ENCODE measurements at regions not wholly inside any gene's neighbourhood (a gene's known extent, or its start where the extent isn't known, plus 50 kb on each side); places are given as distances from the start of the nearest gene placed in this dataset.

DNA sequence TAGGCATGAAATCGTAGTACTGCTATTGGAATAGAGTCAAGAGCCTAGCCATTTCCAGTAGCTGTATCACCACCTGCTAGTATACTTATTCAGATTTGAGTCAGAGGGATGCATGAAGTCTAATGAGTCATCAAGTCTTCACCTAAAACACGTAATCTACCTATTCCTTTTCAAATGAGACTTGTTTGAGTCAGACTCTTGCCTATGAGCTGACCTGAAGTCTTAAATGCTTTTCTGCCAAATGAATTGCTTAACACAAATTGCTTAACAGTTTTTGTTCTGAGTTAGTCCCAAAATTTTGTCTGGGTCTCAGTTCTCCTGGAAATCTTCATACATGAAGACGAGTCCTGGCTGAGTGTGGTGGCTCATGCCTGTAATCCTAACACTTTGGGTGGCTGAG is 165.2 kb downstream of the GNAT3 start:
- 83% methylated on average over 3 of the region's 3 CpGs for WGBS

DNA sequence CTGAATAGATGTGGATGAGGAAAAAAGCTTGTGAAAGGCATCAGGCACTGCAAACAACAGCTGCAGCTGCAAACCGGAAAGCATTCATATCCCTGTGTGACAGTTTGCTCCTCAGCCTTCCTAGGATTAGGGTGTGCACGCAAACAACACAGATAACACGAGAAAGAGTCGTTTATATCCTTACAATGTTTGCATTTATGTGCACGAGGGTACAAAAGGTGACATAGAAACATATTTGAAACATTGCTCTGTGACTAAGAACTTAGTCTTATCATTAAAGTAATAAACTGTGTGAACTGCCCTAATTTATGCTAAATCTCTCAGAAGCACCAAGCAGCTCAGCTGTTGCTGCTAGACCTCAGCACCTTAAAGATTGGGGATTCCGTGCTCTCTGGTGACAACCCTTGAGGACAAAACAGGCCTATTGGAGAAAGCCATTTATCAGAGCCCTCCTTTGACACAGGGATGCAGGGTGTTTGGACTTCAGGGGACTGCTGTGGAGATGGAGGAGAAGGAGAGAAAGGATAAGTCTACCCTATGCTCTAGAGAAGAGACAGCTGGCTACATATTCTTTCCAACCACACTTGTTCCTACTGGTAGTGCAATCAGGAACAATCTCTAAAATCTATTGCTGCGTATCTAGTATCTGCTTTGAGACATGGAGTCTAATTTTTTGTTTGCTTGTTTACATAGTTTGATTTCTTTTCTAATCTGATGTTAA is 176.2 kb downstream of the GNAT3 start:
- H3K27ac ChIP-seq (ENCODE audit: low read depth in 1 of 2, low read length in 2 of 2), result no peak overlapping the region
- H3K9ac ChIP-seq (ENCODE audit: low read depth in 1 of 2, low read length in 2 of 2), result no peak overlapping the region
- DNase-seq (ENCODE audit: low spot score), result no peak
- H3K4me3 ChIP-seq (ENCODE audit: low read depth in 1 of 3, low read length in 3 of 3), result no peak overlapping the region
- no peak for TF ChIP-seq RAD21 (IDR thresholded peaks at IDR 0.05)
- no peak for TF ChIP-seq TAF1 (conservative IDR thresholded peaks at IDR 0.05)
- TF ChIP-seq, protein P1, sequence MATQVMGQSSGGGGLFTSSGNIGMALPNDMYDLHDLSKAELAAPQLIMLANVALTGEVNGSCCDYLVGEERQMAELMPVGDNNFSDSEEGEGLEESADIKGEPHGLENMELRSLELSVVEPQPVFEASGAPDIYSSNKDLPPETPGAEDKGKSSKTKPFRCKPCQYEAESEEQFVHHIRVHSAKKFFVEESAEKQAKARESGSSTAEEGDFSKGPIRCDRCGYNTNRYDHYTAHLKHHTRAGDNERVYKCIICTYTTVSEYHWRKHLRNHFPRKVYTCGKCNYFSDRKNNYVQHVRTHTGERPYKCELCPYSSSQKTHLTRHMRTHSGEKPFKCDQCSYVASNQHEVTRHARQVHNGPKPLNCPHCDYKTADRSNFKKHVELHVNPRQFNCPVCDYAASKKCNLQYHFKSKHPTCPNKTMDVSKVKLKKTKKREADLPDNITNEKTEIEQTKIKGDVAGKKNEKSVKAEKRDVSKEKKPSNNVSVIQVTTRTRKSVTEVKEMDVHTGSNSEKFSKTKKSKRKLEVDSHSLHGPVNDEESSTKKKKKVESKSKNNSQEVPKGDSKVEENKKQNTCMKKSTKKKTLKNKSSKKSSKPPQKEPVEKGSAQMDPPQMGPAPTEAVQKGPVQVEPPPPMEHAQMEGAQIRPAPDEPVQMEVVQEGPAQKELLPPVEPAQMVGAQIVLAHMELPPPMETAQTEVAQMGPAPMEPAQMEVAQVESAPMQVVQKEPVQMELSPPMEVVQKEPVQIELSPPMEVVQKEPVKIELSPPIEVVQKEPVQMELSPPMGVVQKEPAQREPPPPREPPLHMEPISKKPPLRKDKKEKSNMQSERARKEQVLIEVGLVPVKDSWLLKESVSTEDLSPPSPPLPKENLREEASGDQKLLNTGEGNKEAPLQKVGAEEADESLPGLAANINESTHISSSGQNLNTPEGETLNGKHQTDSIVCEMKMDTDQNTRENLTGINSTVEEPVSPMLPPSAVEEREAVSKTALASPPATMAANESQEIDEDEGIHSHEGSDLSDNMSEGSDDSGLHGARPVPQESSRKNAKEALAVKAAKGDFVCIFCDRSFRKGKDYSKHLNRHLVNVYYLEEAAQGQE (IDR thresholded peaks at IDR 0.05), result no peak
- TF ChIP-seq, protein P2, sequence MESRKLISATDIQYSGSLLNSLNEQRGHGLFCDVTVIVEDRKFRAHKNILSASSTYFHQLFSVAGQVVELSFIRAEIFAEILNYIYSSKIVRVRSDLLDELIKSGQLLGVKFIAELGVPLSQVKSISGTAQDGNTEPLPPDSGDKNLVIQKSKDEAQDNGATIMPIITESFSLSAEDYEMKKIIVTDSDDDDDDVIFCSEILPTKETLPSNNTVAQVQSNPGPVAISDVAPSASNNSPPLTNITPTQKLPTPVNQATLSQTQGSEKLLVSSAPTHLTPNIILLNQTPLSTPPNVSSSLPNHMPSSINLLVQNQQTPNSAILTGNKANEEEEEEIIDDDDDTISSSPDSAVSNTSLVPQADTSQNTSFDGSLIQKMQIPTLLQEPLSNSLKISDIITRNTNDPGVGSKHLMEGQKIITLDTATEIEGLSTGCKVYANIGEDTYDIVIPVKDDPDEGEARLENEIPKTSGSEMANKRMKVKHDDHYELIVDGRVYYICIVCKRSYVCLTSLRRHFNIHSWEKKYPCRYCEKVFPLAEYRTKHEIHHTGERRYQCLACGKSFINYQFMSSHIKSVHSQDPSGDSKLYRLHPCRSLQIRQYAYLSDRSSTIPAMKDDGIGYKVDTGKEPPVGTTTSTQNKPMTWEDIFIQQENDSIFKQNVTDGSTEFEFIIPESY (IDR thresholded peaks at IDR 0.05), result no peak
- TF ChIP-seq, protein P3, sequence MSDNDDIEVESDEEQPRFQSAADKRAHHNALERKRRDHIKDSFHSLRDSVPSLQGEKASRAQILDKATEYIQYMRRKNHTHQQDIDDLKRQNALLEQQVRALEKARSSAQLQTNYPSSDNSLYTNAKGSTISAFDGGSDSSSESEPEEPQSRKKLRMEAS (IDR thresholded peaks at IDR 0.05), result no peak
- H3K4me1 ChIP-seq (ENCODE audit: control insufficient read depth in 4 of 4, insufficient read depth in 4 of 4, low read length in 3 of 4), result peaks cover 0 to 5% (median 0%) of the 10 kb centered on the region in 4 donors
- 52% methylated on average over 7 of the region's 7 CpGs for WGBS
- H3K9me3 ChIP-seq (ENCODE audit: control insufficient read depth in 4 of 4, low read length in 3 of 4), result no peaks in the 10 kb centered on the region
- no peaks in the 10 kb centered on the region for H3K36me3 ChIP-seq (ENCODE audit: control insufficient read depth in 4 of 4, insufficient read depth in 3 of 4, low read depth in 1 of 4, low read length in 3 of 4)
- no peaks in the 10 kb centered on the region for H3K27me3 ChIP-seq (ENCODE audit: control insufficient read depth in 4 of 4, insufficient read depth in 4 of 4, low read length in 3 of 4)

More for the DNA sequence above, 165.2 kb downstream of the GNAT3 start:
- Histone ChIP-seq H3K27ac (ENCODE audit: low read depth in 1 of 2, low read length in 2 of 2) (no peak overlapping the region), H3K4me3 (ENCODE audit: low read depth in 1 of 3, low read length in 3 of 3) (no peak overlapping the region), H3K9me3 (ENCODE audit: control insufficient read depth in 4 of 4, low read length in 3 of 4) (no peaks in the 10 kb centered on the region), H3K27me3 (ENCODE audit: control insufficient read depth in 4 of 4, insufficient read depth in 4 of 4, low read length in 3 of 4) (no peaks in the 10 kb centered on the region), H3K4me1 (ENCODE audit: control insufficient read depth in 4 of 4, insufficient read depth in 4 of 4, low read length in 3 of 4) (no peaks in the 10 kb centered on the region), H3K36me3 (ENCODE audit: control insufficient read depth in 4 of 4, insufficient read depth in 3 of 4, low read depth in 1 of 4, low read length in 3 of 4) (no peaks in the 10 kb centered on the region), H3K9ac (ENCODE audit: low read depth in 1 of 2, low read length in 2 of 2) (no peak overlapping the region)
- no peak for DNase-seq (ENCODE audit: low spot score)
- no peak for TF ChIP-seq EGR1 (IDR thresholded peaks at IDR 0.05; ENCODE audit: low read depth in 2 of 2)
- TF ChIP-seq, protein P1 (IDR thresholded peaks at IDR 0.05), result no peak
- TF ChIP-seq FOXA1 (IDR thresholded peaks at IDR 0.05), result no peak
- TF ChIP-seq GABPA (IDR thresholded peaks at IDR 0.05 in 1 of 2, conservative IDR thresholded peaks at IDR 0.05 in 1 of 2), result no peak

All from liver (tissue), 7 donors.